ENCODE measurements at regions not wholly inside any gene's neighbourhood (a gene's known extent, or its start where the extent isn't known, plus 50 kb on each side); places are given as distances from the start of the nearest gene placed in this dataset.

DNA sequence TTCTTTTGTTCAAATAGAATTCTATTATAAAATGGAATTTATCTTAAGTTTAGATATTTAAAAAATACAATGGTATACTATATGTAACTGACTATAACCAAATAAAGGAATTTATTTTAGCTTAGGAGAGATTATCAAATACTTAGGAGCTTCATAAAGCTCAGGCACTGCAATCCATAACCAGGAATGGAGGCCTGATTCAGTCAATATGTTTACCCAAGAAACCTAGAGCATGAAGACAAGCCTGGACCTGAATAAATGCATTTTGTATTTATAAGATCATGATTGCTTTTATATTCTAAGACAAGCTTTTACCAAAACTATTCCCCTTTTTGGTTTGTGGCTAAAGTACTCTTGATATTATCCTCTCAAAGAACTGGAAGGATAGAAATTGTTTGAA, 742.6 kb downstream of the FAT4 start:
- H3K36me3 ChIP-seq (ENCODE audit: control insufficient read depth in 4 of 4, insufficient read depth in 3 of 4, low read depth in 1 of 4, low read length in 3 of 4): no peaks in the 10 kb centered on the region
- H3K9ac ChIP-seq (ENCODE audit: low read depth in 1 of 2, low read length in 2 of 2): no peak overlapping the region
- no peak overlapping the region for H3K27ac ChIP-seq (ENCODE audit: low read depth in 1 of 2, low read length in 2 of 2)
- no peaks in the 10 kb centered on the region for H3K4me1 ChIP-seq (ENCODE audit: control insufficient read depth in 4 of 4, insufficient read depth in 4 of 4, low read length in 3 of 4)
- TF ChIP-seq YY1 (IDR thresholded peaks at IDR 0.05): no peak
- TF ChIP-seq HNF4A (conservative IDR thresholded peaks at IDR 0.05): no peak
- no peak for TF ChIP-seq JUND (IDR thresholded peaks at IDR 0.05)
- no peak for TF ChIP-seq SP1 (IDR thresholded peaks at IDR 0.05)
- TF ChIP-seq EGR1 (IDR thresholded peaks at IDR 0.05; ENCODE audit: low read depth in 2 of 2): no peak
- TF ChIP-seq, protein P1, sequence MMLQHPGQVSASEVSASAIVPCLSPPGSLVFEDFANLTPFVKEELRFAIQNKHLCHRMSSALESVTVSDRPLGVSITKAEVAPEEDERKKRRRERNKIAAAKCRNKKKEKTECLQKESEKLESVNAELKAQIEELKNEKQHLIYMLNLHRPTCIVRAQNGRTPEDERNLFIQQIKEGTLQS (IDR thresholded peaks at IDR 0.05): no peak
- no peak for TF ChIP-seq GABPA (IDR thresholded peaks at IDR 0.05 in 1 of 2, conservative IDR thresholded peaks at IDR 0.05 in 1 of 2)
- TF ChIP-seq, protein P2, sequence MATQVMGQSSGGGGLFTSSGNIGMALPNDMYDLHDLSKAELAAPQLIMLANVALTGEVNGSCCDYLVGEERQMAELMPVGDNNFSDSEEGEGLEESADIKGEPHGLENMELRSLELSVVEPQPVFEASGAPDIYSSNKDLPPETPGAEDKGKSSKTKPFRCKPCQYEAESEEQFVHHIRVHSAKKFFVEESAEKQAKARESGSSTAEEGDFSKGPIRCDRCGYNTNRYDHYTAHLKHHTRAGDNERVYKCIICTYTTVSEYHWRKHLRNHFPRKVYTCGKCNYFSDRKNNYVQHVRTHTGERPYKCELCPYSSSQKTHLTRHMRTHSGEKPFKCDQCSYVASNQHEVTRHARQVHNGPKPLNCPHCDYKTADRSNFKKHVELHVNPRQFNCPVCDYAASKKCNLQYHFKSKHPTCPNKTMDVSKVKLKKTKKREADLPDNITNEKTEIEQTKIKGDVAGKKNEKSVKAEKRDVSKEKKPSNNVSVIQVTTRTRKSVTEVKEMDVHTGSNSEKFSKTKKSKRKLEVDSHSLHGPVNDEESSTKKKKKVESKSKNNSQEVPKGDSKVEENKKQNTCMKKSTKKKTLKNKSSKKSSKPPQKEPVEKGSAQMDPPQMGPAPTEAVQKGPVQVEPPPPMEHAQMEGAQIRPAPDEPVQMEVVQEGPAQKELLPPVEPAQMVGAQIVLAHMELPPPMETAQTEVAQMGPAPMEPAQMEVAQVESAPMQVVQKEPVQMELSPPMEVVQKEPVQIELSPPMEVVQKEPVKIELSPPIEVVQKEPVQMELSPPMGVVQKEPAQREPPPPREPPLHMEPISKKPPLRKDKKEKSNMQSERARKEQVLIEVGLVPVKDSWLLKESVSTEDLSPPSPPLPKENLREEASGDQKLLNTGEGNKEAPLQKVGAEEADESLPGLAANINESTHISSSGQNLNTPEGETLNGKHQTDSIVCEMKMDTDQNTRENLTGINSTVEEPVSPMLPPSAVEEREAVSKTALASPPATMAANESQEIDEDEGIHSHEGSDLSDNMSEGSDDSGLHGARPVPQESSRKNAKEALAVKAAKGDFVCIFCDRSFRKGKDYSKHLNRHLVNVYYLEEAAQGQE (IDR thresholded peaks at IDR 0.05): no peak
- H3K9me3 ChIP-seq (ENCODE audit: control insufficient read depth in 4 of 4, low read length in 3 of 4): peaks cover 0 to 3% (median 0%) of the 10 kb centered on the region in 4 donors
- H3K27me3 ChIP-seq (ENCODE audit: control insufficient read depth in 4 of 4, insufficient read depth in 4 of 4, low read length in 3 of 4): no peaks in the 10 kb centered on the region
- H3K4me3 ChIP-seq (ENCODE audit: low read depth in 1 of 3, low read length in 3 of 3): no peak overlapping the region
- no peak for DNase-seq (ENCODE audit: low spot score)

DNA sequence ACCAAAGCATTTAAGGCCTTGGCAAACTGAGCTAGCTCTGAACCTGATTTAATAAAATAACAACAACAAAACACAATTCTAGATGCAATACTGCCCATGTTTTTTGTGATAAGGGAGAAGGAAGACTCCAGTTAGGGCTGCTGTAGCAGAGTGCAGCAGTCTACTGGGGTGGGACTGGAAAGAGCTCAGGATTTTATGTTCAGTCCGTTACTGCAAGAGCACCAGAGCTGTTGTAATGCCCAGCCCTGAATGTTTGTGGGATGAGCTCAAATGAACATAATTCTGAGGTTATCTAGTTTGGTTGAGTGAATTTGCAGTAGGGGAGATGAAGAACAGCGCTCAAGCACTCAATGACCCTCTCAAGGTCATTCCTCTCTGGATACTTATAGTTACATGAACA, 743.8 kb downstream of the FAT4 start:
- no peak overlapping the region for H3K4me3 ChIP-seq (ENCODE audit: low read depth in 1 of 3, low read length in 3 of 3)
- H3K27ac ChIP-seq (ENCODE audit: low read depth in 1 of 2, low read length in 2 of 2): no peak overlapping the region
- TF ChIP-seq FOXA1 (IDR thresholded peaks at IDR 0.05): no peak
- no peak for TF ChIP-seq RXRA (IDR thresholded peaks at IDR 0.05)
- TF ChIP-seq, protein P3, sequence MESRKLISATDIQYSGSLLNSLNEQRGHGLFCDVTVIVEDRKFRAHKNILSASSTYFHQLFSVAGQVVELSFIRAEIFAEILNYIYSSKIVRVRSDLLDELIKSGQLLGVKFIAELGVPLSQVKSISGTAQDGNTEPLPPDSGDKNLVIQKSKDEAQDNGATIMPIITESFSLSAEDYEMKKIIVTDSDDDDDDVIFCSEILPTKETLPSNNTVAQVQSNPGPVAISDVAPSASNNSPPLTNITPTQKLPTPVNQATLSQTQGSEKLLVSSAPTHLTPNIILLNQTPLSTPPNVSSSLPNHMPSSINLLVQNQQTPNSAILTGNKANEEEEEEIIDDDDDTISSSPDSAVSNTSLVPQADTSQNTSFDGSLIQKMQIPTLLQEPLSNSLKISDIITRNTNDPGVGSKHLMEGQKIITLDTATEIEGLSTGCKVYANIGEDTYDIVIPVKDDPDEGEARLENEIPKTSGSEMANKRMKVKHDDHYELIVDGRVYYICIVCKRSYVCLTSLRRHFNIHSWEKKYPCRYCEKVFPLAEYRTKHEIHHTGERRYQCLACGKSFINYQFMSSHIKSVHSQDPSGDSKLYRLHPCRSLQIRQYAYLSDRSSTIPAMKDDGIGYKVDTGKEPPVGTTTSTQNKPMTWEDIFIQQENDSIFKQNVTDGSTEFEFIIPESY (IDR thresholded peaks at IDR 0.05): no peak
- no peak for TF ChIP-seq FOXA2 (IDR thresholded peaks at IDR 0.05)
- TF ChIP-seq, protein P2 (IDR thresholded peaks at IDR 0.05): no peak
- no peak for TF ChIP-seq SP1 (IDR thresholded peaks at IDR 0.05)
- TF ChIP-seq YY1 (IDR thresholded peaks at IDR 0.05): no peak
- no peak for TF ChIP-seq NR2F2 (IDR thresholded peaks at IDR 0.05)
- TF ChIP-seq, protein P4, sequence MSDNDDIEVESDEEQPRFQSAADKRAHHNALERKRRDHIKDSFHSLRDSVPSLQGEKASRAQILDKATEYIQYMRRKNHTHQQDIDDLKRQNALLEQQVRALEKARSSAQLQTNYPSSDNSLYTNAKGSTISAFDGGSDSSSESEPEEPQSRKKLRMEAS (IDR thresholded peaks at IDR 0.05): no peak
- TF ChIP-seq, protein P5, sequence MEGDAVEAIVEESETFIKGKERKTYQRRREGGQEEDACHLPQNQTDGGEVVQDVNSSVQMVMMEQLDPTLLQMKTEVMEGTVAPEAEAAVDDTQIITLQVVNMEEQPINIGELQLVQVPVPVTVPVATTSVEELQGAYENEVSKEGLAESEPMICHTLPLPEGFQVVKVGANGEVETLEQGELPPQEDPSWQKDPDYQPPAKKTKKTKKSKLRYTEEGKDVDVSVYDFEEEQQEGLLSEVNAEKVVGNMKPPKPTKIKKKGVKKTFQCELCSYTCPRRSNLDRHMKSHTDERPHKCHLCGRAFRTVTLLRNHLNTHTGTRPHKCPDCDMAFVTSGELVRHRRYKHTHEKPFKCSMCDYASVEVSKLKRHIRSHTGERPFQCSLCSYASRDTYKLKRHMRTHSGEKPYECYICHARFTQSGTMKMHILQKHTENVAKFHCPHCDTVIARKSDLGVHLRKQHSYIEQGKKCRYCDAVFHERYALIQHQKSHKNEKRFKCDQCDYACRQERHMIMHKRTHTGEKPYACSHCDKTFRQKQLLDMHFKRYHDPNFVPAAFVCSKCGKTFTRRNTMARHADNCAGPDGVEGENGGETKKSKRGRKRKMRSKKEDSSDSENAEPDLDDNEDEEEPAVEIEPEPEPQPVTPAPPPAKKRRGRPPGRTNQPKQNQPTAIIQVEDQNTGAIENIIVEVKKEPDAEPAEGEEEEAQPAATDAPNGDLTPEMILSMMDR (IDR thresholded peaks at IDR 0.05; ENCODE audit: low read depth, low read length, missing input control): no peak
- TF ChIP-seq RAD21 (IDR thresholded peaks at IDR 0.05): no peak
- no peak for TF ChIP-seq EGR1 (IDR thresholded peaks at IDR 0.05; ENCODE audit: low read depth in 2 of 2)
- TF ChIP-seq, protein P1 (IDR thresholded peaks at IDR 0.05): no peak
- TF ChIP-seq HNF4G (IDR thresholded peaks at IDR 0.05): no peak
- no peak for TF ChIP-seq JUND (IDR thresholded peaks at IDR 0.05)
- no peak for TF ChIP-seq HNF4A (conservative IDR thresholded peaks at IDR 0.05)
- TF ChIP-seq GABPA (IDR thresholded peaks at IDR 0.05 in 1 of 2, conservative IDR thresholded peaks at IDR 0.05 in 1 of 2): no peak
- no peaks in the 10 kb centered on the region for H3K27me3 ChIP-seq (ENCODE audit: control insufficient read depth in 4 of 4, insufficient read depth in 4 of 4, low read length in 3 of 4)
- H3K36me3 ChIP-seq (ENCODE audit: control insufficient read depth in 4 of 4, insufficient read depth in 3 of 4, low read depth in 1 of 4, low read length in 3 of 4): no peaks in the 10 kb centered on the region
- peaks cover 0 to 3% (median 0%) of the 10 kb centered on the region in 4 donors for H3K9me3 ChIP-seq (ENCODE audit: control insufficient read depth in 4 of 4, low read length in 3 of 4)
- 72% methylated on average over 2 of the region's 2 CpGs for WGBS
- H3K9ac ChIP-seq (ENCODE audit: low read depth in 1 of 2, low read length in 2 of 2): no peak overlapping the region
- DNase-seq (ENCODE audit: low spot score): no peak
- no peaks in the 10 kb centered on the region for H3K4me1 ChIP-seq (ENCODE audit: control insufficient read depth in 4 of 4, insufficient read depth in 4 of 4, low read length in 3 of 4)
